HG02938 (cell line): ENCODE measurements at regions not wholly inside any gene's neighbourhood (a gene's known extent, or its start where the extent isn't known, plus 50 kb on each side); places are given as distances from the start of the nearest gene placed in this dataset.
A peak's percentile ranks its signal among the peaks of the same experiment; 100 is the strongest.

Experiments
- ATAC-seq: cut with Tn5 transposase; IDR thresholded peaks from one replicate; pipeline ENCODE4 v1.9.1; 2021; ENCODE audit warnings: mild to moderate bottlenecking, moderate library complexity; ENCODE audit not compliant: unreplicated experiment

DNA sequence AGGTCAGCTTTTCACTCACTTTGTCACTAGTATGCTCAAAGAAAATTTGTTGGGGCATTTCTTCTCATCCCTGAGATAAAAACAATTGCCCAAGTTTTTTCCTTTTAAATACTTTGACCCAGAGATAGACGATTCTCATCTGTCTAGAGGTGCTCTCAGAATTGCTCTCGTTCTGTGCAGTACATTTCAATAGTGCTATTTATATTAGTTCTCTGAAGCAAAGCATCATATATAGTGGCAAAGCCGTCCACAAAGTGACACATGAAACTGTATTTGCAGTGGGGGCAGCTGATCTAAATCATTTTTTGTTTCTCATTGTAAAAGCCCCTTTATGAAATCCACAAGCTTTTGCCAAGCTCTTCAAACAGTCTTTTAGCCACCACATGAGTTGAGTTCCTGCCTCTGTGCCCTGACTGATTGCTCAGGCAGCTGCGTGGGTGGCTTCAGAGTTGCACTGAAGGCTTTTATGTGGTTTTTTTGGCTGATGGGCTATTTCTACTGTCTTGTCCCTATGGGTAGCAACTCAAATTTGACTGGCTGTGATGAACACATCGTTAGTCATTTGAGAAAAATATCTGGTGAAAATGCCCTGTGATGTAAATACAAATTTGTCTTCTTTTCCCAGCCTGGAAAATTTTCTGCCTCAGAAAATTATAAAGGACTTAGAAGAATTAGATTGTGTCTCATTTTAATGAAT lies 119.1 kb upstream of the OTUD4 start:
- peak; percentile 90 for ATAC-seq

DNA sequence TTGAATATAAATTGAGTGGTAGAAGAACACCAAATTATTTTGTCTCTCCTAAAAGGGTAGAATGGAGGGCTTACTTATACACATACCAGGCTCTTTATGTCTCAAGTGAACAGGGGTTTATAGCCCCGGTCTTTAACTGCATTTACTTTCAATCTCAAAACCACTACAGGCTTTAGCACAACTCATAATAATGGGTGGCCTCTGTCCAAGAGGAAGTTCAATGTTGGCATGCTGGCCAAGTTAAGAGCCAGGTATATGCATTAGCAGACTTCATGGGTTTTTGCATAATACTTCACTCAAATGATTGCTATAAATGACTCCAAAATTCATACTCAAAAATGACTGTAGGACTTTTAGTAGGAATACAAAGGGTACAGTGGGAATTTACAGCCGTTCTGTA lies 118.5 kb upstream of the OTUD4 start:
- no peak for ATAC-seq

DNA sequence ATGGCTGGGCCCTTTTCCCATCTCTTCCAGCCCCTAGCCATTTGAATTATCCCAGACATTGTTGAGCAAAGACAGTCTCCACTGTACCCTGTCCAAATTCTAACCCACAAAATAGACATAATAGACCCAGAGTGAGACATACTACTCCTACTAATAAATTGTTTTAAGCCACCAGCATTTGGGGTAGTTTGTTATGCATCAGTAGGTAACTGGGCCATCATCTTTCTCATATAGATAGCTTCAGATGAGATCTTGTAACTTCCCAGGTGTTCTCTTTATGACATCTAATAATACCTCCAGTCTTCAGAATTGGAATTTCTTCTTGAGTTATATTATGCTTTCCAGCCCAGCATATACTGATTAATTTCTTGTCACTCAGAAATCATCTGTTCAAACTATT lies 117.2 kb upstream of the OTUD4 start:
- ATAC-seq: no peak

DNA sequence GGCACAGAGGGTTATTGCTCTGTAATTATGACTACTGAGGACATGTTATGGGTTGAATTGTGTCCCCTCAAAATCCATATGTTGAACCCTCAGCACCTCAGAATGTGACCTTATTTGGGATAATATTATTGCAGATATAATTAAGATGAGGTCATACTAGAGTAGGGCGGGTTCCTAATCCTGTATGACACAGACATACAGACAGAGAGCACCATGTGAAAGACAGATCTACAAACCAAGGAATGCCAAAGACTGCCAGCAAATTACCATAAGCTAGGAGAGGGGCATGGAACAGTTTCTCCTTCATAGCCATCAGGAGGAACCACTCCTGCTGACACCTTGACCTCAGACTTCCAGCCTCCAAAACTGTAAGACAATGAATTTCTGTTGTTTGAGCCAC lies 115.2 kb upstream of the OTUD4 start:
- no peak for ATAC-seq

DNA sequence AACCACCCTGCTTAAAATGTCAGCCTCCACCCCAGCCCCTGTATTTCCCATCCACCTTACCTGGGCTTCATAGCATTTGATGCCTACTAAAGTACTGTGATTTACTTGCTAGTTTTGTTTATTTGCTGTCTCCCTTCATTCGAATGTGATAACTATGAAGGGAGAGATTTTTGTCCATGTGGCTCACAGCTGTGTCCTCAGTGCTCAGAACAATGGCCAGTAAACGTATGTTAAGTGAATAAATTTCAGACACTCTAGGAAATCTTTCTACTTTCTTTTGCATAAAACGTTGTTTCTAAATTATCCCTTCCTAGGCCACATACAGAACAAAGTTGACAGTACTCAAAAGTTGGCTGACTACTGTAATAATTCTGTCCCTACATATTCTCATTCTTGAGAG lies 114.7 kb upstream of the OTUD4 start:
- no peak for ATAC-seq

DNA sequence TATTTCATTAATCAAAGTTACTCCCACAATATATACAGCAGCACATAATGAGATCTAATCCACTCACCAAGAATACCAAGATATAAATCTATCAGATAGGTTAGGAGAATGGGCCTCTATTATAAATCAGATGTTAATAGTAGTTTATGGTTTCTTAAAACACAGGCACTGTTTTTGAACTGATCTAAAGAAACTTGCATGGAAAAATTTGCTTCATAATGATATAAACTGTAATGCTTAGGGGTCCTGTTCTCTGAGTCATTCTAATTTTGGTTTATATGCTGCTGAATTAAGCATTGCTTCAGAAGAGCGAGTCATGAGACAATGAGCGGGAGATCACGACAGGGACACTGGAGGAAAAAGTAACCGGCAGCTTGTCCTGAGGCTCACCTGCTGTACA lies 113.3 kb upstream of the OTUD4 start:
- ATAC-seq: no peak

DNA sequence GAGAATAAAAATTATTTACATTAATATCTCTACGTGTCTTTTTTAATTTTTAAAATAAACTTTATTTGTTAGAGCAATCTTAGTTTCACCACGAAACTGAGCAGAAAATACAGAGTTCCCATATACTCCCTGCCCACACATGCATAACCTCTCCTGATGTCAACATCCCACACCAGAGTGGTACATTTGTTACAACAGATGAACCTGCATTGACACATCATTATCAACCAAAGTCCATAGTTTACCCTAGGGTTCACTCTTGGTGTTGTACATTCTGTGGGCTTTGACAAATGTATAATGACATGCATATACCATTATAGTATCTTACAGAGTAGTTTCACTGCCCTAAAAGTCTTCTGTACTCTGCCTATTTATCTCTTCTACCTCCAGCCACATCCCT lies 110.6 kb upstream of the OTUD4 start:
- no peak for ATAC-seq

DNA sequence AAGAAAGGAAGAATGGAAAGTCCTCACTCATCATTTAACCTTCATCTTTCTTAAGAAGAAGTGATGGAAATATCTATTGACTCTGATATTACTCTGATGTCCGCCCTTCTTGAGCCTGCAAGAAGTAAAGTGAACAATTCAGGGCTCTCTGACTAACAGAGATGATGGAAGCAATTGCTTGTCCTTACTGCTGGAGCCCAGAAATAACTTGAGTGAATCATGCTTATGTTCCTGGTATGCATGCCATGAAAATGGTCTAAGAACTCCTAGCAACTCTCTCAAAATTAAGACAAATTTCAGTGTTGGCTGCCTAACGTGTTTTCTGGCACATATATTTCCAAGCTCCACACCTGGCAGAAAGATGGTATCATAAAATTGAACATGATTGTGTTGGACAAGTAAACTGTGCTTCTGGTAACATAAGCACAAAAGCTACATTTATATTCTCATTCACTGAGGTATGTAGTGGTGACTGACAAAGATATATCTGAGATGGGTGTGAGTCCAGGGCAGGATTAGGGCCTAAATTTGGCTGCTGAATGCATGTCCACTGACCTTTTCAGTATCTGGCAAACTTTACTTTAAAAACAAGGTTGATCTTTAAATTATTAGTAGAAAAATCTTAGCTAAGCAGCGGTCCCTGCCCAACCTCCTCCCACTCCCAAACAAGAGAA lies 109.2 kb upstream of the OTUD4 start:
- ATAC-seq: no peak

DNA sequence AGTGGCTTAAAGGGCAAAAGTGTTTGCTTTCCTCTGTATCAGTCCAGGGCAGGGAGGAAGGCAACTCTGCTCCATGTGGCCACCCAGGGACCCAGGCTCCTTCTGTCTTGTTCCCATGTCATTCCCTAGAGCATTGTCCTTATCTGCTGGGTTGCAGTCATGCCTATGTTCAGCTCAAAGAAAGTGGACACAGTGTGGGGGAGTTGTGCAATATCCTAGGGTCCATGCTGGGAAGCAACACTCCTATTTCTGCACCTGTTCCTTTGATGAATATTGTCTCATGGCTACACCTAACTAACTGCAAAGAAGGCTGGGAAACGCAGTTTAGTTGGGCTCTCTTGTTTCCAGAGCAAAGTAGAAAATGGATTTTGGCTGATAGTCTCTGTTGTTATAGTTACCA lies 107.0 kb upstream of the OTUD4 start:
- no peak for ATAC-seq

DNA sequence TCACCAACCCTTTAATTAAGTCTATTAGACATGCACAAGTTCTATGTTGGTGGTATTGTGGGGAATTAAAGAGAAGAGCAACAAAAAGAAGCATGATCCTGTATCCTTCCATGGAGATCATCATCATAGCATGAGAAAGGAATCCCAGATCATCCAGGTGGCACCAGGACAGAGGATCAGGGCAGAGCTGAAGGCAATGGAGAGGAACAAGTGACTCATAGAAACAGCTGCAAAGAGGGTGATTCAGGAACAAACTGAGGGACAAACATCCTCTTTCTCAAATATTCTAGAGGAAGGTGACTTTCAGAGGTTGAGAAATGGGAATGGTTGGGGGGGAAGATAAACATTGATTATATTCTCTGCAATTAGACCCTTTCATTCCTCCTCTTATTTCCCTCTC lies 105.5 kb upstream of the OTUD4 start:
- no peak for ATAC-seq

DNA sequence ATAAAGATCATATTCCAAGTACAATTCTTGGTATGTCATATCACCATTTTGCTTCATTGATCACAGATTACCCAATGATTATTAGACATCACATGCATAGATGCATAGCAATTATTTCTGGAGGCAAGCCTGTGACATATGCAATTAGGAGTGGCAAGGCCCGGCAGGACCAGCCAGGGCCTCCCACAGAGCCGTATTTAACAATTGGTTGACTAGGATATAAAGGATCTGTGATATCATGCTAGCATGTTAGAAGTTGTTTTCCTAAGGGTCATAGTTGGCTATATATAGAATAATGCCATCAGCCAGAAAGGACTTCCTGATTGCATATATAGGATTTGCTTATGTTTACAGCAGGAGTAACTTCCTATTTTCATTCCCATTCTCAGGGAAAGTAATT lies 103.5 kb upstream of the OTUD4 start:
- no peak for ATAC-seq

DNA sequence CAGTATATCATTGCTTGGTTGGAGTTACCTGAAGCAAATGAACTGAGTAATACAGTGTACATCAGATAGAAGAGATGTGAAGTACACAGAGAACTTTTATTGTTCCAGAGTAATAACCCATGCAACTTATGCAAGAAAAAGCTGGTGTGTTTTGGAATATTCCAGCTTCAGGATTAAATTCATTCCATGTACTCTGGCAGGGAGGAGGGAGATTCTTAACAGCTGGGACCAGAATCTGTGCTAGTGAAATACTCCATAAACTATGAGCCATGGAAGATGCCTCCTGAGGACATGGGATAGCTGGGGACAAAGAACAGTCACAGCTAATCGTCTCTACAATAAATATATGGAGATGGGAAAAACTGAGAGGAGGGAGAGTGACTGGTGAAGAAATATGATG lies 101.6 kb upstream of the OTUD4 start:
- no peak for ATAC-seq

DNA sequence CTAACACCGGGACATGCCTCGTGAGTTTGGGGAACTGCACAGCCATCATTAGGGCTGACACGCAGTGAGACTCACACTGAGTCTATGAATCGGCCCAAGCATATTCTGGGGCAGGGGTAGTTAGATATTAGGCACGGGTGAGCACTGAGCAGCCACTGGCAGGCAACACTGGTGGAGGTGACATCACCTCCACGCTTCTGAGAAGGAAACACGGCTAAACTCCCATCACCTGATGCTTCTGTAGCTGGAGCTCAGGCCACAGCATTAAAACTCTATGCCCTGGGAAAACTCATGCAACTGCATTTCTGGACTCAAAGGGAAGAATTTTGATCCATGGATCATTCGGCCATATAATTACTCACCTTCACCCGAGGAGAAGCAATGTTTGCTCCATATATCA lies 100.8 kb upstream of the OTUD4 start:
- ATAC-seq: no peak

DNA sequence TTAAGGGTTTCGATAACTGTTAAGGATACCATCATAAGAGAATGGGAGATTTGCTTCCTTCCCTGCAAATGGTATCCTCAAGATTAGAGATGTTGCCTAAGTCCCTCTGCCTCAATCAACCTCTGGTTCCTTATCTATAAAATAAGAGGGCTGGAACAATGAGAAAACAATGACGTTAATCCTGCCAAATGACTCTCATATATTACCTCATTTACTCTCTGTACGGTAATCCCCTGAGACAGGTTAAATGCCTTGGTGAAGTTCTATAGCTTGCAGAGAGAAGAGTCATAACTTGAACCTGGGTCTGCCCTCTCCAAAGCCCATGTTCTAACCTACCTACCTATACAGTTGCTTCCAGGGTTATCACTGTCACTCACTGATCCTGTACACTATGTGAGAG lies 100.2 kb upstream of the OTUD4 start:
- ATAC-seq: no peak

DNA sequence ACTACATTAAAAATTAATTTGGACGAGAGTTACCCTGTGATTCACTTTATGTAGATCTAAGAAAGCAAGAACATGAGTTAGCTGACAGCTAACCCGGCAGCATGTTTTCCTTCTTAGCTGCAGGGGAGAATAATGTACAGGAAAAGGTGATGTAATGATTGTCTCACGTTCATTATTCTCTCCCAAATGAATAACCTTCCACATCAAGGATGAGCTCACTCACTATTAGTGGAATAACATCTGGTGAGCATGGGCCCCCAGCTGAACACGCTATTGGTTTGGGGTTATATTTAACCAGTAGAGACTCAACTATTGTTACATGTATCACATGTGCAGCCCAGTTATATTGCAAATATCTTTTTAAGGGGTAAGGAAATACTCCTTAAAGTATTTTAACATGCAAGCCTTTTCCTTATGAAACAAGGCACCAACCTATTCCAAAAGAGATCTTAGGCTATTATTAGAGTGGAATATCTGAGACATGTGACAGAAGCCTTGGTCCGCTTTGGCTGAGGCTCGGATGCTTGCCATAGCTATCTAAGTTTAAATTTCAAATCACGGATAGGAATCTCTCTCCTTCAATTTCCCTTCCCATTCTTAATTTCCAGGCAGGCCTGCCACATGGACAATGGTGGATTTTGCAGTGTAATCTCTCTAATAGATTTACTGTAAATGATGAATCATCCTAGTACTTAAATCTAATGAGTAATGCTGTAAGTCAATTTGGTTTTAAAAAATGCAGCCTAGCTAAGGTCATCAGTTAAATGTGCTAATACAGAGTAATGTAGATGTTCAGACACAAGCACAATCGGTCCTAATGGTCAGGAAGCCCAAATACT lies 99.0 kb upstream of the OTUD4 start:
- ATAC-seq: no peak

DNA sequence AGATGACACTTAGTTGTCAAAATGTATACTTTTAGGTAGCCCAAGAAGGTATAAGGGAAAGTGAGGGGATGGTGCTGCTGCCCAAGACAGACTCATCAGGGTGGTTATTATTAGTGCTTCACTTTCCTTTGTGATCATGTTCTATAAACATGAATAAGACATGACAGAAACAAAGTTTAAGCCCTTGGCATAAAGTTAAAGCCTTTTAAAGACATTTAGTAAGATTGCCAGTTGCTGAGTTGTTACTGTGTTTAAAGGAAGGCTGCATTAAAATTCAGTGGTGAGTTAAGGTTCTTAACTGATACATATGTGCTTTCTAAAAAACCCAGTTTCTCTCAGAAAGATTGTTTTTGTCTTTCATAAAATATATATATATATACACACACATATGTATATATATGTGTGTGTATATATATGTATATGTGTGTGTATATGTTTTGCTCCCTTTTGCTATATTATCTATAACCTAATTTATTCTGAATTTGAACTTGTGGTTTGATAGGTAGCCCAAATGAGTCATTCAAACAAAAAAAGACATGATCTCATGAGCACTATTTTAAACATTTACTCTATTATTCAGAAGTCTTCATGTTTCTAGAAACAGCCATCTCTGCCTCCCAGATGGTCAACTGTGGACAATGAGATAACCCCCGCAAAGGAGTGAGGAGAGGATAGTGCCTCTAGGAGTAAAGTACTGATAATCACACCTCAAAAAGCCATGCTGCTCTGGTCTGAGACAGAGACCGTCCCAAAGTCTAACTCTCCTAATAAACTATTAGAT lies 98.1 kb upstream of the OTUD4 start:
- no peak for ATAC-seq

DNA sequence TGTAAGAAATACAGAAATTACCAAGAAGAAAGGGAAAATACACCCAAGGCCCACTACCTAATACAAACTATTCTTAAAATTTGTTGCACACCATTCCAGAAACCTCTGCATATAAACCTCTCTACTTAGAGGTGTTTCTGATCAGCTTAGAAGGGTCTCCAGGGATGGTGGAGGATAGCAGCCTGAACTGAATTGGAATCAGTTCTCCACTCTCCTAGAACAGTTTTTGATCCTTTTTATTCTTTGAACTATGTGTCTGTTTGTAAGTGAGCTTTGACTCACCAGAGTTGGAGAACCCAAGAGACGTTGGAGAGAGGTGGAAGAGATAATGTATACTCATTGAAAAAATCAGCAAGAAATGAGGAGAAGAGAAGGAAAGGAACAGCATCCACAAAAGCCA lies 96.6 kb upstream of the OTUD4 start:
- ATAC-seq: no peak

DNA sequence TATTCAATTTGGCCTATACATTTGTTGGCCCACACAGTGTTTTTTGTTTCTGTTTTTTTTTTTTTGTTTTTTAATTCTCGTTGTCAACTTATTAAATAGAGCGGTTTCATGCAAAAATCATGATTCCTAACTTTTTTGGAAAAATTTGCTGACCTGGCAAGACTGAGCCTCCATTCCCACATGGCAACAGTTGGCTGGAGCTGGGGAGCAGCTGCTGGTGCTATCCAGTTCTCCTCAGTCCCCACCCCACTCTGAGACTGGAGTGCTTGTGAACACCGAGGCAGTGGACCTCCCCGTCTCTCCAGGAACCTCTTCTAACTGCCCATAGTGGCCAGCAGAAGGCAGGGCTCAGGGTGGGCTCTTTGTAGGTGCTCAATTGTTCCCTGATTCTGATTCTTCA lies 95.7 kb upstream of the OTUD4 start:
- ATAC-seq: no peak

DNA sequence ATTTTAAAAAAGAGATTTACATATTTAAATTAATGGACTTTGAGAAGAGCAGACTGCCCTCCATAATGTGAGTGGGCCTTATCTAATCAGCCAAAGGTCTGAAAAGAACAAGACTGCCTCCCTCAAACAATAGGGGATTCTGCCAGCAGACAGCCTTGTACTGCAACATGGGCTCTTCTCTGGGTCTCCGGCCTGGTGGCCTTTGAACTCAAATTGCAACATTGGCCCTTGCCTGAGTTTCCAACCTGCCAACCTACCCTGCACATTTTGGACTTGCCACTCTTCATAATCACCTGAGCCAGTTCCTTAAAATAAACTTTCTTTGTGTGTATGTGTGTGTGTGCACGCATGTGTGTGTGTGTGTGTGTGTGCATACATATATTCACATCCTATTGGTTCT lies 90.8 kb upstream of the OTUD4 start:
- ATAC-seq: no peak

DNA sequence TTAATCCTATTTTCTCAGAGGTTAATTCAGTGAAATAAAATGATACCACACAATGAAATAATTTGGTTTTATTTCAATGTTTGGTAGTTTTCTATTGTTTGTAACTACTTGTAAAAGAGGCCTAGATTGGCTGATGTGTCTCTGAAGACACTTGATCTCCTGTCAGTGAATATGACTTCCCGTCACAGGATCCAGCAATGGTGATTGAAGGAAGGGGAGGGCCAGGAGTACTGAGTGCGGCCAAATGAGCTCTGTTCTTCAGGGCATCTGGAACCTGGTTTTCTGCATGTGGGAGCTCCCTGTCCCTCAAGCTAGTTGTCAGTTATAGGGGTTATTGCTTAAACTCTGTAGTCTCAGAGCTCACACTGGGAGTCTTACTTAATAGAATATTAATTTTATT lies 86.5 kb upstream of the OTUD4 start:
- no peak for ATAC-seq

DNA sequence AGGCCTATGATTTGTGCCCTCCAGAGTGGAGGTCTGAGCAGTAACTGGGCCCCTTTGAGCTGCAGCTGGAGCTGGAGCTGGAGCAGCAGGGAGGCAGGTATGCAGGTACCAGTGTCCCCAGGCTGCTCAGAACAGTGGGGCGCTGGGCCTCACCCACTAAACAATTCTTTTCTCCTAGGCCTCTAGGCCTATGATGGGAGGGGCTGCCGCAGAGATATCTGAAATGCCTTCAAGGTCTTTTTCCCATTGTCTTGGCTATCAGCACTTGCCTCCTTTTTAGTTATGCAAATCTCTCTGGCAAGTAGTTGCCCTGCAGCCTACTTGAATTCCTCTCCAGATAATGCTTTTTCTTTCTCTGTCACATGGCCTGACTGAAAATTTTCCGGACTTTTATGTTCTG lies 79.7 kb upstream of the OTUD4 start:
- ATAC-seq: no peak
